ENCODE measurements at regions not wholly inside any gene's neighbourhood (a gene's known extent, or its start where the extent isn't known, plus 50 kb on each side); places are given as distances from the start of the nearest gene placed in this dataset.
"Not testable (repeated sequence)": the region's sequence is repeated elsewhere in the genome, so short reads cannot be mapped to it uniquely, and the experiment has no call there.

- DNase-seq (ENCODE audit: low read depth in 4 of 4, low spot score in 1 of 4): no peak
Measured at GRCh38 chr10:44564361-44564760, 179.5 kb upstream of the CXCL12 start.

DNA sequence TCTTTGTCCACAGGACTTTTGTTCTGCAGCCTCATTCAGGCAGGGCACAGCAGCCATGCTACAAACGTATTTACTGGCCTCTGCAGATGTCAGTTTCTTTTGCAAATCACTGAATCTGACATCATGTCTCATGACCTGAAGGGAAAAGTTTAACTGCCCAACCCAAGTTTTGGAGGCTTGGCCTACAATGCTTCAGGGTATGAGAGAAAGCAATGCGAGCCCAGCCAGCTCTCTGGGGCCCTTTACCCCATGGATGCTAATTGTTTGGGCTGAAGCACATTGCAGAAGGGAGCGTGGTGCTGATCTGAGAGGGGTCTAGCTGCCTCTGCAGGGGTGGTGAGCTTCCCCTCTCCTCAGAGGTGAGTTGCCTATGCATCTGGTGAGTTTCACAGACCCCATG lies 179.9 kb upstream of the CXCL12 start:
- DNase-seq (ENCODE audit: low read depth in 4 of 4, low spot score in 1 of 4): no peak

DNA sequence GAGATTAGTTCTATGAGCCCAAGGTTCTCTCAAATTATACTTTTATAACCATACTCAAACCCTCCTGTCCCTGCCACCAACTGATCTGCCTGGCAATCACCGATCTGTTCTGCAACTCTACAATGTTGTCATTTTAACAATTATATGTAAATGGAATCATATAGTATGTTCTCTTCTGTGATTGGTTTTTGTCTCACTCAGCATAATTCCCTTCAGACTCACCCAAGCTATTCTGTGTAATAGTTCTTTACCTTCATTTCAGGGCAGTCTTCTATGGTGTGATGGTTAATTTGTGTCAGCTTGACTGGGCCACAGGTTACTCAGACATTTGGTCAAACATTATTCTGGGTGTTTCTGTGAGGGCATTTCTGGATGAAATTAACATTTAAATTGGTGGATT lies 181.9 kb upstream of the CXCL12 start:
- DNase-seq (ENCODE audit: low read depth in 4 of 4, low spot score in 1 of 4): no peak

GRCh38 chr10:44567471-44567870 lies 182.6 kb upstream of the CXCL12 start:
- DNase-seq (ENCODE audit: low read depth in 4 of 4, low spot score in 1 of 4): no peak

GRCh38 chr10:44569193-44570091 lies 184.5 kb upstream of the CXCL12 start:
- no peak for DNase-seq (ENCODE audit: low read depth in 4 of 4, low spot score in 1 of 4)

DNA sequence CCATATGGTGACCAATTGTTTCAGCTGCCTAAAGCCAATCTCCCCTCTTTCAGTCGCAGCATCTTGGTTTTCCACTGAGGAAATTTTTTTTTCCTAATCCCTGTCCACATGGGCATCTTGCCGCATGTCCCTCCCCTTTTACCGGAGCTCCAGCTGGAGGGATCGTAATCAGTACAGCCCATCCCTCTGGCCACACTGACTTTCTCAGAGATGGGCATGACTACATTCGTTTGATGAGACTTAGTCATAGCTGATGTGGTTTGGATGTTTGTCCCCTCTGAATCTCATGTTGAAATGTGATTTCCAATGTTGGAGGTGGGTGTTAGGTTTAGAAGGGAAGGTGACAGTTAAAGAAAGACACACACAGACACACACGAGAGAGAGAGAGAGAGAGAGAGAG lies 186.8 kb upstream of the CXCL12 start:
- no peak for DNase-seq (ENCODE audit: low read depth in 4 of 4, low spot score in 1 of 4)

GRCh38 chr10:44572146-44572545 lies 187.2 kb upstream of the CXCL12 start:
- DNase-seq (ENCODE audit: low read depth in 4 of 4, low spot score in 1 of 4): no peak

DNA sequence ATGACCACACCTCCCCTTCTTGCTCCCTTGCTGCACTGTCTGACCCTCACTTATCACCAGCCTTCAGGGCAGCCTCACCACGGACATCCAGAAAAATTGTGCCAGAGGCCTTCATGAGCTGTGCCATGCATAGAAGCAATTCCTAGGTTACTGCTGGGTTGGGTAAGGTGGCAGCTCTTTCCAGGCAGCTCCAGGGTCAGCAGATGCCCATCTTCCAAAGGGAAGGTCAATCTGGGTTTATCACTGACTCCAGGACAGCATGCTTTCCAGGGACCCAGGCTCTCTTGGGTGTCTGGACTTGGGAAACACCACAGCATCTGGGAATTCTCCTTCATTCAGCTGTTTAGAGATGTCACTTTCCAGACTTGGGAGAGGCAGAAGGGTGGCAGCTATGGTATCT lies 188.9 kb upstream of the CXCL12 start:
- DNase-seq (ENCODE audit: low read depth in 4 of 4, low spot score in 1 of 4): no peak

GRCh38 chr10:44574596-44575480 lies 189.9 kb upstream of the CXCL12 start:
- DNase-seq (ENCODE audit: low read depth in 4 of 4, low spot score in 1 of 4): no peak

DNA sequence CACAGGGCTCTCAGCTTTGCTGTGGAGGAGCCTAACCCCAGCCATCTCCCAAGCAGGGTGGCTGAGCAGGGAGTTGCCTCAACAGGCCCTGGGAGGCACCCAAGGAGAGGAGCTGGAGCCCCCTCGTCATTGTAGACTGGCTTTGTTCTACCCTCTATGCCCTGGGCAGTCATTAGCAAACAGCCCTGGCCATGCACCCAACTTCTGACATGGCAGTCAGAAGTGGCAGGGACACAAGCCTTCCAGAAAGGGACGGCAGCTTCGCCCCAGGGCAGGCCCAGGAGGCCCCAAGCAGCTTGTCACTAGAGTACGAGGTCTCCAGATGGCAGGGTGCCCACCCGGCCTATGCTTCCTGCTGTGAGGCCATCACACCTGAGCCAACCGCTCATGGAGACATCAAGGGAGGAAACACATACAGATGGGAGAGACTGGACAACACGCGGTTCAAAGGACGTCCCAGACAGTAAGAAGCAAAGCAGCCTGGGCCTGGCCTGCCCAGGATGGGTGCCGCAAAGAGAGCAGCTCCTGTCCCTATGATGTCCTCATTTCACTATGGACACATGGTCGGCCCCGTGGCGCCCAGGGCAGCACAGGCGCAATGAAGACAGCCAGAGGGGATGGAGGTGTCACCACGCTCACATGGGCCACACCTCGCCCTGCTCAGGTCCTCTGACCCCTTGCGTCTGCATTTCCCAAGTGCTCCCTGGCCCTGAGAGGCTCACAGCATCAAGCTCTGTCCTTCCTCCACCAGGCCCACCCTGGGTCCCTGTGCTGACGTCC lies 190.9 kb upstream of the CXCL12 start:
- no peak for DNase-seq (ENCODE audit: low read depth in 4 of 4, low spot score in 1 of 4)

DNA sequence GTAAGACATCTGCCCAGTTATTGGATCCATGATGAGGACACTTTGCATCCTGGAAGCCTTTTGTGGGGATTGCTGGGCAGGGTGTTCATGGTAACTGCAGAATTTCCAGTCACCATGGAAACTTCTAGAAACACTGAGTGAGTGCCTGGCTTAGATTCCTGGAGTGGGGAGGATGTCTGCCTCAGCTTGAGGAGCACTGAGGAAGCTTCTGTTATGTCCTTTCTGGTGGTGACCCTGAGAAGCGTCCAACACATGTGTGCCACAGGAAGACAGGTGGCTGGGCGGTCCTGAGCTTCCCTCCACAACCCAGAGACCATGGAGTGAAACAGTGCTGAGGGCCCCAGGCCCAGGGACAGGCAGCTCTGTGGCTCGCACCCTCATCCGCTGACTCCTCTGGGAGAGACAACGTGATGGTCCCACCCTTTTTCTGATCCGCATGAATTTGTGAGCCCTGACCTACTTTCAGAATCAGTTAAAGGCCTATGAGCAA lies 191.8 kb upstream of the CXCL12 start:
- DNase-seq (ENCODE audit: low read depth in 4 of 4, low spot score in 1 of 4): no peak

GRCh38 chr10:44577533-44577932 lies 192.6 kb upstream of the CXCL12 start:
- no peak for DNase-seq (ENCODE audit: low read depth in 4 of 4, low spot score in 1 of 4)

DNA sequence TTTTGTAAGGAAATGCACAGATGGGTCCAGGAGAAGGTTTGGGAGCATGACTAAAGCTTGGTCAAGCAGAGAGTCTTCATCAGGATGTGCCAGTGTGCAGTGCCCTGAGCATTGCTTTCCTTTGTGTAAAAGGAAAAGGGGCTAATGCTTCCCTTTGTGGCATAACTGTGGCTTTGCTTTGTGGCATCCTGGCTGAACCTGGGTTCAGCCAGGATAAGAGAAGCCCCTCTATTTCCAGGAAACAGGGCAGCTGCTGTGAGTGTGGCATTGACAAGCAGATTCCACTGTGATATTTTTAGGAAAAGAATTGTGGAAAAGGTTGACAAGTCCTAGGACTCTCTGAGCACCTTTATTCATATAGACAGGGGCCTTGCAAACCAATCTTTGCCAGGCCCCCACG lies 193.4 kb upstream of the CXCL12 start:
- DNase-seq (ENCODE audit: low read depth in 4 of 4, low spot score in 1 of 4): no peak

DNA sequence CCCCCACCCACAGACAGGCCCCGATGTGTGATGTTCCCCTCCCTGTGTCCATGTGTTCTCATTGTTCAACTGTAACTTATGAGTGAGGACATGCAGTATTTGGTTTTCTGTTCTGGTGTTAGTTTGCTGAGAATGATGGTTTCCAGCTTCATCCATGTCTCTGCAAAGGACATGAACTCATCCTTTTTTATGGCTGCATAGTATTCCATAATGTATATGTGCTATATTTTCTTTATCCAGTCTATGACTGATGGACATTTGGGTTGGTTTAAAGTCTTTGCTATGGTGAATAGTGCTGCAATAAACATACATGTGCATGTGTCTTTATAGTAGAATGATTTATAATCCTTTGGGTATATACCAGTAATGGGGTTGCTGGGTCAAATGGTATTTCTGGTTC lies 194.1 kb upstream of the CXCL12 start:
- DNase-seq (ENCODE audit: low read depth in 4 of 4, low spot score in 1 of 4): not testable (repeated sequence)

DNA sequence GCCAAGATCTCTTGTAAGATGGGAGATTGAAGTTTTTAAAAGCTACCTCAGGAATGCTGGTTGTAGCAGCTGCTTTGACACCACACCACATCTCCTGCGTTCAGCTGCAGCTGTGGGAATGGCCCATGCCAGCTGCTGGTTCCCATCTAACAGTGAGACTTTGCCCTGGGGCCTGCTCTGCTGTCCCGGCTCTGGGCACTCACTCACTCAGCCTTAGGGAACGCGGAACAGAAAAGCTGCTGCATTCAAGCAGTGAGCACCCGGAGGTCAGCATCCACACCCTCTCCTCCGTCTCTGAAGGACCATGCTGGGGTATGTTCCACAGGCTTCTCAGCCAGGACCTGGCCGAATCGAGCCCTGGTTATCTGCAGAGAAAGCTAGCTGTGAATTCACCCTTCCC lies 197.1 kb upstream of the CXCL12 start:
- no peak for DNase-seq (ENCODE audit: low read depth in 4 of 4, low spot score in 1 of 4)

DNA sequence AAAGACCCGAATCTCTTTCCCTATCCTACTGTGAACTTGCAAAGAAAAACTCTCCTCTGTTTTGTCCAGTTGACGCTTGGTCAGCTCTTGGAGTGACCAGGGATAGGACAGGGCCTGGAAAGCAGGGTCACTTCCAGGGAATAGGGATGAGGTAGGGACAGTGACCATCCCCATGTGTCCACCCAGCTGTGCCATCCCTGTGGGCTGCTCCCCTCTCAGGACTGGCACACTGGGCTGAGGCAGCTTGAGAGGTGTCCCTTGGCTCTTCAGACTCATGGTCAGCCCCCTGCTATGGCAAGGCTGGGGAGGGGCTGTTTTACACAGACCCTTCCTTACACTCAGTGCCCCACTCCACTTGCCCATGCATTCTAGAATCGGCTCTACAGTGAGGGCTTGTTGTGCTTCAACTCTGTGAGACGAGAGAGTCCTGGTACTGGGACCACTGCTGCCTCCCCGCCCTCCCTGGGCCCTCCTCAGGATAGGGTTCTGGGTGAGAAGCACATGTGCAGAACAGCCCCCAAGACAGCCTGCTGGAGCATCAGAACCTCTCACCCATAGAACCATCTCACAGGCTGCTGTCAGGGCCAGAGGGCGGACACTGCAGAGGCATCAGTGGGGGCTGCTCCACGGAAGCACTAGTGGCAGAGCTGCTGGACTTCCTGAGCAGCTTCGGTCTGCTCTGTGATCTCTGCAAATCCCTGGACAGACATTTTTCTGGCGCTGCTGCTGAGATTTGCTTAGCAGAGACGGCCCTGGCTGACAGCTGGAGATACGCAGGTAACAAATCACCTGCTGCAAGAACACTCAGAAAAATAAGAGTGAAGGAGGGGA lies 202.8 kb upstream of the CXCL12 start:
- no peak for DNase-seq (ENCODE audit: low read depth in 4 of 4, low spot score in 1 of 4)

GRCh38 chr10:44589181-44589943 lies 204.5 kb upstream of the CXCL12 start:
- DNase-seq (ENCODE audit: low read depth in 4 of 4, low spot score in 1 of 4): no peak

DNA sequence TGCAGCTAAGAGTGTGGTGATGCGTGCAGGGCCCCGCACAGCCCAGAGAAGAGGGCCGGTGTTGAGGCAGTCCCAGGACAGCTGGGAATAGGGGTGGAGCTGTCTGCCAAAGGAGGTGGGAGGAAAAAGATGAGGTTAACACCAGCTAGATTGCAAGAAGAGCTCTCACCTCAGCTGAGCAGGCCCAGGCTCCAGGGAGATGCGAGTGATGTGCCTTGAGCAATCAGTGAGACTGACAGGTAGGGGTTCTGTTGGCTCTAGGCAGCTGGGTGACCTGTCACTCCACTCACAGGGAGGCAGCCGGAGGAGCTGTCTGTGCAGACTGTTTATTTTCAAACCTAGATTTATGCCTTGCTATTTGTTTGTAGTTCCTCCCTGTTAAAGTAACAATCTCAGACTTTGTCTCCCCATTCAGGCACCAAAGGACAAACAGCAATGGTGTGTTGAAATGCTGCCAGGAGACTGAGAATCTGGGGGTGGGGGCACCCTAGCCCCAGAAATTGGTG lies 205.1 kb upstream of the CXCL12 start:
- DNase-seq (ENCODE audit: low read depth in 4 of 4, low spot score in 1 of 4): no peak

GRCh38 chr10:44591911-44592310 lies 207.0 kb upstream of the CXCL12 start:
- no peak for DNase-seq (ENCODE audit: low read depth in 4 of 4, low spot score in 1 of 4)

Data from stimulated activated CD4-positive, alpha-beta T cell treated with anti-CD3 and anti-CD28 coated beads, Interleukin-1b, Interleukin-23, amount 100 ng/mL, for 24 hours (primary cell).